NCI-H1436 (cell line): ENCODE measurements at regions not wholly inside any gene's neighbourhood (a gene's known extent, or its start where the extent isn't known, plus 50 kb on each side); places are given as distances from the start of the nearest gene placed in this dataset.
"Not testable (repeated sequence)": the region's sequence is repeated elsewhere in the genome, so short reads cannot be mapped to it uniquely, and the experiment has no call there.

ENCODE experiments used
- DNase-seq: peaks from one replicate; lab custom pipeline; 2025; lab: John Stamatoyannopoulos, UW

GRCh38 chr5:34189246-34189645 is 146.2 kb upstream of the C1QTNF3 start:
- not testable (repeated sequence) for DNase-seq

DNA sequence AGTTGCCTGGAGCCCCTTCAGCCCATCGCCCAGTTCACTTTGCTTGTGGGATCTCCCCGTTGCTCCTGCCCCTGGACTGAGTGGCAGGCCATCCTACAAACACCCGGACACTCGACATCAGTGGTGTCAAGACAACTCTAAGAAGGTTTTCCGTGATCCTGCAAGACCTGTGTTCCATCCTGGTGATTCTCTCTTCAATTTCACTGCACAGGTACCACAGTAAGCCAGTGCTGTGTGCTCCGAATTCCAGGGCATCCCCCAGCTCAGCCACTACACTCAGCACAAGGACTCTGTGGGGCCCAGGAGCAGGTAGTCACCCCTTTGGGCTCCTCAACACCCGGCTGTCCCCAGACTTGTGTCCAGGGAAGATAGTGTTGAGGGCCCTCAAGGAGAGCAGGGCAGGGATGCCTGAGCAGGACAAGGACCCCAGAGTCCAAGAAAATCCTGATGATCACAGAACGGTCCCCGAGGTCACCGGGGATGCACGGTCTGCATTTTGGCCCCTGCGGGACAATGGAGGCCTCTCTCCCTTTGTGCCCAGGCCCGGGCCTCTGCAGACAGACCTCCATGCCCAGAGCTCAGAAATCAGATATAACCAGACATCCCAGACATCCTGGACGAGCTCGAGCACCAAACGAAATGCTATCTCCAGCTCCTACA is 146.9 kb upstream of the C1QTNF3 start:
- not testable (repeated sequence) for DNase-seq

DNA sequence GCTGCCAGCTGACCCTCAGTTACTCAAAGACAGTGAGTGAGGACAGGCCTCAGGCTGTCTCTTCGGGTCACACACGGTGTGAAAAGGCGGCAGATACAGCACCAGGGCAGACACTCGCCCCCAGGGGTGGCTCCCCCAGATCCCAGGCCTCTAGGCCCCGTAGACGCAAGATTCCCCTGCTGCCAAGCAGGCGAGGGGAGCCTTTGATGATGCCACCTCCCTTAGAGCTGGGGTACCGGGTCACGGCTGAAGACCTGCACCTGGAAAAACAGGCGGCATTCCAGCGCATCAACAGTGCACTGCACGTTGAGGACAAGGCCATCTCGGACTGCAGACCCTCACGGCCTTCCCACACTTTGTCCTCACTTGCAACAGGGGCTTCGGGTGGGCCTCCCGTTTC is 147.5 kb upstream of the C1QTNF3 start:
- DNase-seq = not testable (repeated sequence)

DNA sequence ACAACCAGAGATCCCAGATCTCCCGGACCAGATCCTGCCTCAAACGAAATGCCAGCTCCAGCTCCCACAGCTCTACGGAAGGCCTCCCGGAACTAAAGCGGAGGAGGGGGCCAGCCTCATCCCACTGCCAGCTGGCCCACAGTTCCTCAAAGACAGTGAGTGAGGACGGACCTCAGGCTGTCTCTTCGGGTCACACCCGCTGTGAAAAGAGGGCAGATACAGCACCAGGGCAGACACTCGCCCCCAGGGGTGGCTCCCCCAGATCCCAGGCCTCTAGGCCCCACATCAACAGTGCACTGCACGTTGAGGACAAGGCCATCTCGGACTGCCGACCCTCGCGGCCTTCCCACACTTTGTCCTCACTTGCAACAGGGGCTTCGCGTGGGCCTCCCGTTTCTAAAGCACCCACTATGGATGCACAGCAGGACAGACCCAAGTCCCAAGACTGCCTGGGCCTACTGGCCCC is 148.3 kb upstream of the C1QTNF3 start:
- not testable (repeated sequence) for DNase-seq

DNA sequence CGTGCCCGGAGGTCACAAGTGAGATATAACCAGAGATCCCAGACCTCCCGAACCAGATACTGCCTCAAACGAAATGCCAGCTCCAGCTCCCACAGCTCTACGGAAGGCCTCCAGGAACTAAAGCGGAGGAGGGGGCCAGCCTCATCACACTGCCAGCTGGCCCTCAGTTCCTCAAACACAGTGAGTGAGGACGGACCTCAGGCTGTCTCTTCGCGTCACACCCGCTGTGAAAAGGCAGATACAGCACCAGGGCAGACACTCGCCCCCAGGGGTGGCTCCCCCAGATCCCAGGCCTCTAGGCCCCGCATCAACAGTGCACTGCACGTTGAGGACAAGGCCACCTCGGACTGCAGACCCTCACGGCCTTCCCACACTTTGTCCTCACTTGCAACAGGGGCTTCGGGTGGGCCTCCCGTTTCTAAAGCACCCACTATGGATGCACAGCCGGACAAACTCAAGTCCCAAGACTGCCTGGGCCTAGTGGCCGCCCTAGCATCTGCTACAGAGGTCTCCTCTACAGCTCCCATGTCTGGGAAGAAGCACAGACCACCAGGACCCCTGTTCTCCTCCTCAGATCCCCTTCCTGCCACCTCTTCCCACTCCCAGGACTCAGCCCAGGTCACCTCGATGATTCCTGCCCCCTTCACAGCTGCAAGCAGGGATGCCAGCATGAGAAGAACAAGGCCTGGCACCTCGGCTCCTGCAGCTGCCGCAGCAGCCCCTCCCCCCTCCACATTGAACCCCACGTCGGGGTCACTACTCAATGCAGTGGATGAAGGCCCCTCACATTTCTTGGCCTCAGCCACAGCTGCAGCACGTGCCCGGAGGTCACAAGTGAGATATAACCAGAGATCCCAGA is 149.3 kb upstream of the C1QTNF3 start:
- not testable (repeated sequence) for DNase-seq

- not testable (repeated sequence) for DNase-seq
Measured at GRCh38 chr5:34192923-34193262, 149.9 kb upstream of the C1QTNF3 start.

GRCh38 chr5:34193297-34193696 is 150.3 kb upstream of the C1QTNF3 start:
- DNase-seq = not testable (repeated sequence)

- DNase-seq = not testable (repeated sequence)
Measured at GRCh38 chr5:34193804-34194203, 150.8 kb upstream of the C1QTNF3 start.

DNA sequence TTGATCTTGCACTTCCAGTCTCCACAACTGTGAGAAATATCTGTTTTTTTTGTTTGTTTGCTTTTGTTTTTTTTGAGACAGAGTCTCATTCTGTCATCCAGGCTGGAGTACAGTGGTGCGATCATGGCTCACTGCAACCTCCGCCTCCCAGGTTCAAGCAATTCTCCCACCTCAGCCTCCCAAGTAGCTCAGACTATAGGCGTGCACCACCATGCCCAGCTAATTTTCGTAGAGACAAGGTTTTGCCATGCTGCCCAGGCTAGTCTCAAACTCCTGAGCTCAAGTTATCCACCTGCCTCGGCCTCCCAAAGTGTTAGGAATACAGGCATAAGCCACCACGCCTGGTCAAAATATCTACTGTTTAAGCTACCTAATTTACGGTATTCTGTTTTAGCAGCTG is 153.1 kb upstream of the C1QTNF3 start:
- not testable (repeated sequence) for DNase-seq

- not testable (repeated sequence) for DNase-seq
Measured at GRCh38 chr5:34205347-34205746, 162.3 kb upstream of the C1QTNF3 start.

- DNase-seq = not testable (repeated sequence)
Measured at GRCh38 chr5:34217386-34217785, 174.4 kb upstream of the C1QTNF3 start.

DNA sequence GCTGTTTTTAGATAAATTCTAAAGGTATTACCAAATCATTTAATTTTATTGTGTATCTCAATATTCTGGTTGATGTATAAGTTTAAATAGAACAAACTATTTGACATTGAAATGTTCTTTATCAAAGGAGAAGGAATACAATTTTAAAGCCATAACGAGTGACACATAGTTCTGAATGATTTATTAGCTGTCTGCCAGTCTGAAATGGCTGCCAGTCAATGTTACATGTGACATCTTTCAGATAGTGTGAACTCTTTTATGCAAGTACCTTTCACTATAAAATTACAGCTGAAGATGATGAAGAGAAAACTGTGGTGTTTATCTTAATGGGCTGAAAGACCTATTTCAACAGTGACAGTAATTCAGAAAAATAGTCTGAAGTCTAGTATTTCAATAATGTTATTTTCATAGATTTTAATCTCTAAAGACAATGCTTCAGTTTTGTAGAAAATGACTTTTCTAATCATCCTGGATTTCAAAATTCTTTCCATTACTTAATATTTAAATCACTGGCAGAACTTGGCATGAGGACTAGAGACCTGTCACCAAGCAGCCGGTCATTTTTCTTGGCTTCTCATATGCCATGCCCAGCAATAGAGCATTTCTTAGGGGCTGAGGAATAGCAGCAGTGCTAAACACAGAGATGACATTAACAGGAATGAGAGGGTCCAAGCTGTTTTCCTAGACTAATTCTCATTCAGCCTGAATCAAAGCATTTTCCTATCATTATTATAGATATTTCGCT is 178.5 kb upstream of the C1QTNF3 start:
- DNase-seq = not testable (repeated sequence)

DNA sequence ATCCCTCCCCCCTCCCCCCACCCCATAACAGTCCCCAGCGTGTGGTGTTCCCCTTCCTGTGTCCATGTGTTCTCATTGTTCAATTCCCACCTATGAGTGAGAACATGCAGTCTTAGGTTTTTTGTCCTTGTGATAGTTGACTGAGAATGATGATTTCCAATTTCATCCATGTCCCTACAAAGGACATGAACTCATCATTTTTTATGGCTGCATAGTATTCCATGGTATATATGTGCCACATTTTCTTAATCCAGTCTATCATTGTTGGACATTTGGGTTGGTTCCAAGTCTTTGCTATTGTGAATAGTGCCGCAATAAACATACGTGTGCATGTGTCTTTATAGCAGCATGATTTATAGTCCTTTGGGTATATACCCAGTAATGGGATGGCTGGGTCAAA is 180.1 kb upstream of the C1QTNF3 start:
- DNase-seq = not testable (repeated sequence)

DNA sequence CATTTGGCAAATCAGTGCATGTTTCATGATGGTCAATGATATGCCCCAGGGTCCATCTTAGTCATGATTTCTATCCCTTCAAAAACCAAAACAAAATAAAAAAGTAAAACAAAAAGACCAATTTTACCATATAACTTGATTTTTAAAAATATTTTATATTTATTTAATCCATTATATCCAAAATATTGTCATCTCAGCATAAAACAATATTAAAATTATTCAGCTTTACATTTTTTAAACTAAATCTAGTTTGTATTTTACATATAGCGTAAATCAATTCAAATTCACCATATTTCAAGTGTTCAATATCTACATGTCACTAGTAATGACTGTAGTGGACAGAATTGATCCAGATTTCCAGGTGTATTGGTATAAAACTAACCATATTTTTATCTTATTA is 187.4 kb upstream of the C1QTNF3 start:
- DNase-seq = not testable (repeated sequence)

DNA sequence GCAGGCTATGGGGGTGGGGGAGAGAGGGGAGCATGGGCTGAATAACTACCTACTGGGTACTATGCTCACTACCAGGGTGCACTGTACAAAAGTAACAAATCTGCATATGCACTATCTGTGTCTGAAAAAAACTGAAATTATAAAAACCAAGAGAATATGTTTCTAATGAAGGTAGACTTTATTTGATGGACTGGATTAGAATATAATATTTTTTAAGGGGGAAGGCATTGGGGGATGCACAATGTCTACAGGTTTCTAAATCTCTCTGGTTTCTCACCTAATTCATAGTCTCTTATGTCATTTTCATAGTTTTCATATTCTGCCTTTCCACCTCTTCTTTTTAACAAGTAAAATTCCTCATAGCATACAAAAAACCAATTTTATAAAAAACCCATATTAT is 200.8 kb upstream of the C1QTNF3 start:
- DNase-seq = not testable (repeated sequence)

DNA sequence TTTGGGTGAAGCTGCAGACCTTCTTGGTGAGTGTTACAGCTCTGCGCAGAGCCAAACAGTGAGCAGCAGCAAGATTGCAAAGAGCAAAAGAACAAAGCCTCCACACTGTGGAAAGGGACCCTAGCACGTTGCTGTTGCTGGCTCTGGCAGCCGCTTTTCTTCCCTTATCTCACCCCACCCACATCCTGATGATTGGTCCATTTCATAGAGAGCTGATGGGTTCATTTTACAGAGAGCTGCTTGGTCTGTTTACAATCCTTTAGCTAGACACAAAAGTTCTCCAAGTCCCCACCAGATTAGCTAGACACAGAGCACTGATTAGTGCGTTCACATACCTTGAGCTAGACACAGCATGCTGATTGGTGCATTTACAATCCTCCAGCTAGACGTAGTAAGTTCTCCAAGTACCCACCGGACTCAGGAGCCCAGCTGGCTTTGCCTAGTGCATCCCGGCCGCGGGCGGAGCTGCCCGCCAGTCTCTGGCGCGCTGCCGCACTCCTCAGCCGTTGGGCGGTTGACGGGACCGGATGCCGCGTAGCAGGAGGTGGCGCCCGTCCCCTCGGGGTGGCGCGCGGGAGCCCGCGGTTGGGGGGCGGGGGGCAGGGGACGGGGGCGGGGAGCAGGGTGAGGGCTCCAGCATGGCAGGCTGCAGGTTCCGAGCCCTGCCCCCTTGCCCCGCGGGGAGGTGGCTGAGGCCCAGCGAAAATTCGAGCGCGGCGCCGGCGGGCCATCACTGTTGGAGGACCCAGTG is 201.4 kb upstream of the C1QTNF3 start:
- DNase-seq = not testable (repeated sequence)

DNA sequence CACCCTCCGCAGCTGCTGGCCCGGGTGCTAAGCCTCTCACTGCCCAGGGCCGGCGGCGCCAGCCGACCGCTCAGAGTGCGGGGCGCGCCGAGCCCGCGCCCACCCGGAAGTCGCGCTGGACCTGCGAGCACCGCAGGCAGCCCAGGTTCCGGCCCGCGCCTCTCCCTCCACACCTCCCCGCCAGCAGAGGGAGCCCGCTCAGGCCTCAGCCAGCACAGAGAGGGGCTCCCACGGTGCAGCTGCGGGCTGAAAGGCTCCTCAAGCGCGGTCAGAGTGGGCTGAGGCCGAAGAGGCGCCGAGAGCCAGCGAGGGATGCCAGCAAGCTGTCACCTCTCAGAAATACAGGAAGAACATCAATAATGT is 202.0 kb upstream of the C1QTNF3 start:
- not testable (repeated sequence) for DNase-seq

DNA sequence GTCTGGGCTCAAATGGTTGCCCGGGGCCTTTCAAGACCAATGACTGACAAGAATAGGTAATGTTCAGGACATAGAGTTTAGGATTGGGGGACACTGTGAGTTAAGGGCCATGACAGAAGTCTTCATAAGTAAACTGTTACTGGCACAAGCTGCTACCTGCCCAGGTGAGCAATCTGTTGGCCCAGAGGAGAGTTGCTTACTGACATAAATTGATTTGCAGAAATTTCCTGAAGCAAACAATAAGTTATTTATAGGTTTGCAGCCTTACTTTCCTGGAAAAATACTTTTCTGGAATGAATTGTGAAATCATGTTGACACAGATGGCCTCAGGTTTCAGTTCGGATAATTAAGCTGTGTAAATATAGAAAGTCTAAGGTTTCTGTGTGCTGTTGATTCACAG is 202.8 kb upstream of the C1QTNF3 start:
- not testable (repeated sequence) for DNase-seq

DNA sequence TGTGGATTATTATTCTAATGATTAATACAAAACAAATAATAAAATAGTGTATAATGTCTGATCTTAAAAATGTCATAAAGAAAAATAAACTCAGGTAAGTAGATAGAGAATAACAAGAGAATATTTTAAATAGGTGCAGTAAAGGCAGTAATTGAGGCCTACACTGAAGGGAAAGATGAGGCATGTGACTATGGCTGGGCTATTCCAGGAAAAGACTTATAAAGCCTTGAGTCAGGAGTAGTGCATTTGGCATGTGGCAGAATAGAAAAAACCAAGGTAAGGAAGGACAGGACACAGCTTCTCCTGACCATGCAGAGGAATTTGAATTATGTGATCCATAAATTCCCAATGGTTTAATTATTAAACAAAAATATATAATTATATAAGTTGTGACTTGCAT is 215.6 kb upstream of the C1QTNF3 start:
- not testable (repeated sequence) for DNase-seq

- DNase-seq = not testable (repeated sequence)
Measured at GRCh38 chr5:34261020-34261419, 218.0 kb upstream of the C1QTNF3 start.

DNA sequence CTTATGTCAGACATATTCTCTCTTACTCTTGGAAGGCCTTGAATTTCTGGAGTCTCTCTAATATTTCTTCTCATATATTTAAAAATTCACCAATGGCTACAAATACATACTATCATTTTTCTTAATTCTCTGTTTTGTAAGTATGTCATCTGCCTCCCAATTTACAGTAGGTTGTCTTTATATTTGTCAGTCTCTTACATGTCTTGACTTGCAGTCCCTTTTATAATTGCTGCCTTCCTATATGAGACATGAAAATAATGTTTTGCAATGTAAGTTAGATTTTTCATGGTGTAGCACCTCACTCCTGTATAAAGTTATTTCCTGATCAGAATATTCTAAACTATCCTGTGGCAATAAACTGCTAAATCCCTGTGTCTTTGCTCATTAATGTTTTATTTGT is 223.1 kb upstream of the C1QTNF3 start:
- DNase-seq = not testable (repeated sequence)

DNA sequence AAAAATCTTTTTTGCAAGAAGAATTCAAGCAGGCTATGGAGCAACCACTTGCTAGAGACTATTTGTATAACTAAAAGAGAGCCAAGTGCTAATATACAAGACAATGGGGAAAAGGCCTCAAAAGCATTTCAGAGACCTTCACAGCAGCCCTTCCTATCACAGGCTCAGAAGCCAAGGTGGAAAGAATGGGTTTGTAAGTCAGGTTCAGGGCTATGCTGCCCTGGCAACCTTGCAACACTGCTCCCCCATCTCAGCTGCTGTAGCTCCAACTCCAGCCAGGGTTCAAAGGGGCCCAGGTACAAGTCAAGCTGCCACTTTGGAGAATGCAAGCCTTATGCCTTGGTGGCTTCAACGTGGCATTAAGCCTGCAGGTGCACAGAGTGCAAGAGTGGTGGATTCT is 253.7 kb upstream of the C1QTNF3 start:
- DNase-seq = not testable (repeated sequence)
